BJ (cell line): ENCODE measurements at regions not wholly inside any gene's neighbourhood (a gene's known extent, or its start where the extent isn't known, plus 50 kb on each side); places are given as distances from the start of the nearest gene placed in this dataset.

Experiments
- CTCF ChIA-PET: fragments of 350-600 bp; formaldehyde crosslinking; extraction: SDS; loops from one replicate; lab custom pipeline; 2021; ENCODE audit warnings: antibody characterized with exemption, inconsistent platforms; lab: Yijun Ruan, JAX
- POLR2A ChIA-PET: fragments of 300-600 bp; sonication (Branson Sonifier 250); formaldehyde crosslinking; extraction: SDS; loops from one replicate; lab custom pipeline; 2021; ENCODE audit warnings: antibody characterized with exemption; lab: Charles Lee
- DNase-seq: peaks from one replicate; pipeline ENCODE4 v3.0.0-alpha.2; 2011; ENCODE audit warnings: low read depth
- H3K27me3 ChIP-seq: 2 replicates; pipeline ENCODE4 v1.6.0; 2011; ENCODE audit warnings: low read length; ENCODE audit not compliant: control insufficient read depth, insufficient read depth
- H3K36me3 ChIP-seq: 2 replicates; pipeline ENCODE4 v1.5.1; 2011; ENCODE audit warnings: low read length; ENCODE audit not compliant: control insufficient read depth, insufficient read depth
- H3K4me3 ChIP-seq: 2 replicates; pipeline ENCODE4 v1.5.1; 2011; ENCODE audit warnings: low read depth, mild to moderate bottlenecking, control low read depth, low read length
- CTCF ChIP-seq: IDR thresholded peaks from 2 replicates; pipeline ENCODE4 v1.5.1; 2011; ENCODE audit warnings: low read depth, mild to moderate bottlenecking, control low read depth, inconsistent platforms, low read length, moderate library complexity; ENCODE audit not compliant: insufficient read depth

DNA sequence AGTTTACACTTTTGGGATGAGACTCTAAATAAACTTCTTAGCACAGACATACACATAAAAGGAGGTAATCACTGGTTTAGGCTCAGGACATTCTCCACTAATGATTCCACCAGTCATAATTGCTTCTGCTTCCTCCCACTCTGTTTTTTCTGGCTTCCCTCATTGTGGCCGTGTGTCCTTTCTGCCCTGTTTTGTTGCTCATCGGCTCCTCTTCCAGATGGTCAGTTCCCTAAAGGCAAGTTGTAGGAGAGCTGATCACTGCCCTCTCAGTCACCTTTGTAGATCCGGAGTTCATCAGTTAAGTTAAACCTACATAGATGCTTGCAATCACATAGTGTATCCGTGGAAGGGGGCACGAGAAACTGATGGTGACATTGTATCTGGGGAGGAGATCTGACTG, 200.5 kb upstream of the ARG1 start:
- H3K4me3 ChIP-seq = no peak overlapping the region
- POLR2A ChIA-PET = no interaction called here
- peaks cover 2% of the 10 kb centered on the region for H3K27me3 ChIP-seq
- CTCF ChIA-PET = no interaction called here
- no peak for DNase-seq
- no peak for TF ChIP-seq CTCF
- H3K36me3 ChIP-seq = no peaks in the 10 kb centered on the region

DNA sequence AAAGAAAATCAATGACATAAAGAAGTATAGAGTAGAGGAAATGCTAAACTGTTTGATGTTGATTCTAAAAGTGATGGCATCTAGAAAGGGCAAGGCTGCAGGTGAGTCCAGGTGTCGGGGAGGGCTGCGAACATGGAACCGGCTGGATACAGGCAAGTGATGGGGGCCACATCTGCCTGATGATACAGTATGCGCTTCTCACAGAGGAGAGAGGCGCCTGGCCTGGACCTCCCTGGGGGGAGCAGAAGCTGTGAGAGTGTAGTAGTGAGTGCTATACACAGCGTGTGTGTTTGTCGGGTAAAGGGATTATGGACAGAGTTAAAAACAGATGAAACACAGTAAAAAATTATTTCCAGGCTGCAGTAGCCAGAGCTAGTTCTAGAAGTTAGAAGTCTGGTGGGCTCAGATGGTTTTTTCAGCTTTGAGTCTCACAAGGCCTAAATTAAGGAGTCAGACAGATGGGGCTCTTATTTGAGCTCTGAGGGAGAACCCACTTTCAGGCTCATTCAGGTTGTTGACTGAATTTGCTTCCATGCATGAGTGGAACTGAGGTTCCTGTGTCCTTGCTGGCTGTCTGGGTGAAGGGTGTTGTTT, 195.8 kb upstream of the ARG1 start:
- Histone ChIP-seq H3K4me3 (no peak overlapping the region), H3K27me3 (peaks cover 2% of the 10 kb centered on the region), H3K36me3 (no peaks in the 10 kb centered on the region)
- CTCF ChIA-PET = no interaction called here
- POLR2A ChIA-PET = no interaction called here
- no peak for TF ChIP-seq CTCF
- DNase-seq = no peak

GRCh38 chr6:131378874-131379273, 194.2 kb upstream of the ARG1 start:
- peaks cover 2% of the 10 kb centered on the region for H3K27me3 ChIP-seq
- no peak overlapping the region for H3K4me3 ChIP-seq
- DNase-seq = no peak
- ChIA-PET CTCF (interaction anchor here (0.6 kb wide), 1 partner anchor 242 kb away, joined by 3 read pairs; no protein-coding TSS in a partner anchor), POLR2A (no interaction called here)
- H3K36me3 ChIP-seq = no peaks in the 10 kb centered on the region
- TF ChIP-seq CTCF = no peak

- Histone ChIP-seq H3K4me3 (no peak overlapping the region), H3K27me3 (peaks cover 2% of the 10 kb centered on the region), H3K36me3 (no peaks in the 10 kb centered on the region)
- ChIA-PET POLR2A (no interaction called here), CTCF (no interaction called here)
- TF ChIP-seq CTCF = no peak
- peak; percentile 54 for DNase-seq
These were observed 193.1 kb upstream of the ARG1 start for GRCh38 chr6:131379948-131380347.

GRCh38 chr6:131381052-131381708, 191.8 kb upstream of the ARG1 start:
- H3K27me3 ChIP-seq = peaks cover 2% of the 10 kb centered on the region
- no peak for DNase-seq
- CTCF ChIA-PET = no interaction called here
- POLR2A ChIA-PET = no interaction called here
- no peaks in the 10 kb centered on the region for H3K36me3 ChIP-seq
- H3K4me3 ChIP-seq = no peak overlapping the region
- no peak for TF ChIP-seq CTCF
